ENCODE measurements at regions not wholly inside any gene's neighbourhood (a gene's known extent, or its start where the extent isn't known, plus 50 kb on each side); places are given as distances from the start of the nearest gene placed in this dataset.

DNA sequence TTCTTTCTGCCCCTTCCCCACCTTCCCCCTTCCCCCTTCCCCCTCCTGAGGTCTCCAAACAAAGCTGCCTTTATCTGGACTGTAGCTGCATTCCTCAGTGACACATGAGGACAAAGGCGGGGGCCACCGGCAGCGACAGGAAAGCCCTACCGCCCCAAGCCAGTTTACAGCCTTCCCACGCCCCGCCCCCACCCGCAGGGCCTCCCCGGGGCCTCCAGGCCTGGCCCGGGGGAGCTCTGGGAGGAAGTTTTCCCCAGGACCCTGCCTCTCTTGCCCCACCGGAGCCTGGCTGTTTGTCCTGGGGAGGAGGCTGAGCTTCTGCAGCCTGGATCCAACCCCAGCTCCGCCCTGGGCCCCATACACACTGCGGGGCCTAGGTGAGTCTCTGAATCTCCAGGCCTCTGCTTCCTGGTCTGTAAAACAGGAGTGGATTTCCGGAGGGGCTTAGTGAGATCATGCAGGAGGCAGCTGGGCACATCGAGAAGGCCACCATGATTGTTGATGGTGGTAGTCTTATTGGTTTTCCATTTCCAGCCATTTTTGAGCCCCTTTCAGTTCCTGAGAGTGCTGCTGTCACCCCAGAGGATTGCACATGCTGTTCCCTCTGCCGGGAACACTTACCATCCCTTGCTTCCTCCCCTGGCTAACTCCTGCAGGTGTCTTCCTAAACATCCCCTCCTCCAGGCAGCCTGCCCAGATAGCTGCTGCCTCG is 130.7 kb downstream of the MN1 start:
- peak in 2 of 4 donors; percentile 65 for DNase-seq (ENCODE audit: low read depth in 4 of 4, low spot score in 3 of 4)

DNA sequence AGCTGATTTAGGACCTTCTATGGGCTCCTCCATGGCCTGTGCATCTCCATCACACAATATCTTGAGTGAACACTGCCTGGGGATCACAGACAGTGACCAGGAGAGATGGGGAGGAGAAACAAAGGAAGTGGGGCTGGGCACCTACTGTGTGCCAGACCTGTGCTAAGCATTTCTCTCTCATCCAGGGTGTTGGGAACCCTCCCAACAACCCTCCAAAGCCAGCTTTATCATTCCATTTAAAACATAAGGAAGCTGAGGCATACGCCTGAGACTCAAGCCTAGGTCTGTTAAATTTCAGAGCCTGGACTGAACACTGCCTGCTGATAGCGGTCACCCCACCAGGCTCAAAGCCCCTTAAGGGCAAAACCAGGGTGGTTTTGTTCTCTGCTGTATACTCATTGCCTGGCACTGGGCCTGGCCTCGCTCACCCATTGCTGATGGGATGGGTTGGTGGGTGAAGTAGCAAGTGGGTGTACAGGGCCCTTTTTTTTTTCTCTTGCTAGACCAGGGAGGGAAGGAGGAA is 130.1 kb downstream of the MN1 start:
- no peak for DNase-seq (ENCODE audit: low read depth in 4 of 4, low spot score in 3 of 4)

DNA sequence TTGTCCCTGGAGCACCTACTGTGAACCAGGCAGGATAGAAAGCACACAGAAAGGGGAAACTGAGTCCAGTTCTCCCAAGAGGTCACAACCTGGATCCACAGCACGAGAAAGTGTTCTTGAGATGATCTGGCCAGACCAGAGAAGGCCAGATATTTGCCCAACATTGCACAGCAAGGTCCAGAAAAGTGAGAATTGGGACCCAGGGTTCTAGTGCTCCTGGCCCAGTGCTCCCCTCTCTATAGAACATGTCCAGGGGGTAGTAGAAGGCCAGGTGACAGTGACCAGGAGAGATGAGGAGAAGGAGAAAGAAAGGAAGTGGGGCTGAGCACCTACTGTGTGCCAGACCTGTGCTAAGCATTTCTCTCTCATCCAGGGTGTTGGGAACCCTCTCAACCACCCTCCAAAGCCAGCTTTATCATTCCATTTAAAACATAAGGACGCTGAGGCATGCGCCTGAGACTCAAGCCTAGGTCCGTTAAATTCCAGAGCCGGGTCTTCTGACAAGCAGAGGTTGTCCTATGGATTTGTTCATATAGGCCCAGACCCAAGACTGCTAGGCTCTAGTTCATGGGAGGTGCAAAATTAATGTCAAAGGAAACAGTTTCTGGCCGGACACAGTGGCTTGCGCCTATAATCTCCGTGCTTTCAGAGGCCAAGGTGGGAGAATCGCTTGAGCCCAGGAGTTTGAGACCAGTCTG is 128.7 kb downstream of the MN1 start:
- DNase-seq (ENCODE audit: low read depth in 4 of 4, low spot score in 3 of 4): no peak

DNA sequence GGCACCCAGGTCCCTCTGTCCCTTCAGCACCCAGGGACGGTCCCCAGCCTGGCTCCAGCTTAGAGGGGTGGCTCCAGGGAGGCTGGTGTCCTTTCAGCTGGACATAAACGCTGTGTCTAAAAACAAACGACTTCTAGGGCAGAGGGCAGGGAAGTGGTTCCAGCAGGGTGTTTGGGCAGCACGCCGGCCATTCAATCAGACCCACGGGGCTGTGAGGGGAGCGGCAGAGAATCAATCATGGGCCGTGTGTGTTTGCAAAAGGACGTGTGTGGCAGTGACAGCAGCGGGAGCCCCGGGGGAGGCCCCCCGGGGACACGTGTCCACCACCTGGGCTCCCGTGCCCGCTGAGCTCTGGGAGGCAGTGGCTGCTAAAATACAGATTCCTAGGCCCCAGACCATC is 127.7 kb downstream of the MN1 start:
- no peak for DNase-seq (ENCODE audit: low read depth in 4 of 4, low spot score in 3 of 4)

DNA sequence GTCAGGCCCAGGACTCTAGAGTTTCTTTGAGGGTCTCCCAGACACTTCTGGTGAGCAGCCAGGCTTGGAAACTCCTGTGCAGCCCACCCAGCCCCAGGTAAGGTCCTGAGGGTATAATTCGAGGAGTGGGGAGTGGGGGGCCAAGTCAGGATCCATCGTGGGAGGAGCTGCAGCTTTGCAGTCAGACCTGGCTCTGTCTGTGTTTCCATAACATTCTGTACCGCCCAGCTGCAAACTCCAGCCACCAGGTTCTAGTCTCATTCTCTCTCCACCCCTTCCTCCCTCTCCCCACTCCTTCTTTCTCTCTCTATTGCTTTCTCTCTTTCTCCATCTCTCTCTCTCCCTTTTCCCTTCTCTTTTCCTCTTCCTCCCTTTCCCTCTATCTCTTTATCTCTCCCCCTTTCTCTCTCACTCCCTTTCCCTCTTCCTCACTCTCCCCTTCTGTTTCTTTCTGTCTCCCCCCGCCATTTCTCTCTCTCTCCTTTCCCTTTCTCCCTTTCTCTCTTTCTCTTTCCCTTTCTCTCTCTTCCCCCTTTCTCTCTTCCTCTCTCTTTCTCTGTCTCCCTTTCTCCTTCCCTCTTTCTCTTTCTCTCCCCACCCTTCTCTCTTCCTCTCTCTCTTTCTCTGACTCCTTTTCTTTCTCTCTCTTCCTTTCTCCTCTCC is 127.2 kb downstream of the MN1 start:
- no peak for DNase-seq (ENCODE audit: low read depth in 4 of 4, low spot score in 3 of 4)

DNA sequence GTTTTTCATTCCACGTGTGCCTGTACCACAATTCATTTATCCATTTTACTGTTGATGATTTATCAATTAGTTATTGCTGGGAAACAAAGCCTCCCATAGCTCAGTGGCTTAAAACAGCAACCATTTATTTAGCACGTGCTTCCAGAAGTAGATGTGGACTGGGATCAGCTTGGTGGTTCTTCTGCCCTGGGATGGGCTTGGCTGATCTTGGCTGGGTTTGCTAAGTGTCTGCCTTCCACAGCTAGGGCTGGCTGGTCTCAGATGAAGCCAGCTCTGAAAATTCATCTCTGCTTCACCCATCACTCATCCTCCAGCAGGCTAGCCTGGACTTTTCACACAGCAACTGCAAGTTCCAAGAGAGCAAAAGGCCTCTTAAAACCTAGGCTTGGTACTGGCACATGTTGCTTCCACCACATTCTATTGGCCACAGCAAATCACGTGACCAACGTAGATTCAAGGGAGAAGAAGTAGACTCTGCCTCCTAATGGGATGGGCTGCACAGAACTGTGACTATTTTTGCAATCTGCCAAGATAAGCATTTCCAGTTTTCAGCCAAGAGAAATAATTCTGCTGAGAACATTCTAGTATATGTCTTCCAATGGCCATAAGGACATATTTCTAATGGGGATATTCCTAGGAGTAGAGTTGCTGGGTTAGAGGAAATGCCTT is 124.9 kb downstream of the MN1 start:
- DNase-seq (ENCODE audit: low read depth in 4 of 4, low spot score in 3 of 4): no peak

DNA sequence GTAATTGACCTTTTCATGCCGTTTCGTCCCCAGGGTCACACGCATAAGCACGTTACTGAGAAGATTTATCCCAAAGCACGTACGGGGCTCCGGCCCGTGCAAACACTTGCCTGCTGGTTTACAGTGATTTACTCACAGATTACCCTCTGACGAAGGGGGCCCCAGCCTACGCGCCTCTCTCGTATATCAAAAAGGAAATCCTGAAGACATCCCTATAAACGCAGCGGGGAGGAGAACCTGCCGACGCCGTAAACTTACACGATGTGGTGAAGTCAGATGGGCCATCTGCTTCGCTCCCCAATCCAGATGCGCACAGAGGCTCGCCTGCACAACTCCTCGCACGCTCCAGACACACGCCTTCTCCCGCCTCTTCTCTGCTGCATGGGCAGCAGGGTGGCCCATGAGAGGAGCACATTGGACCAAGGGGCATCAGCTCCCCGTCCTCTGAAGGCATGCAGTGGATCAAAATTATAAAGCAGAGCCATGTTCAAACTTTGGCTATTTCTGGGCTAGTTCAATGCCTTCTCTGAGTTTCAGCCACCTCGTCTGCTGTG is 123.6 kb downstream of the MN1 start:
- peak in 1 of 4 donors; percentile 42 for DNase-seq (ENCODE audit: low read depth in 4 of 4, low spot score in 3 of 4)

DNA sequence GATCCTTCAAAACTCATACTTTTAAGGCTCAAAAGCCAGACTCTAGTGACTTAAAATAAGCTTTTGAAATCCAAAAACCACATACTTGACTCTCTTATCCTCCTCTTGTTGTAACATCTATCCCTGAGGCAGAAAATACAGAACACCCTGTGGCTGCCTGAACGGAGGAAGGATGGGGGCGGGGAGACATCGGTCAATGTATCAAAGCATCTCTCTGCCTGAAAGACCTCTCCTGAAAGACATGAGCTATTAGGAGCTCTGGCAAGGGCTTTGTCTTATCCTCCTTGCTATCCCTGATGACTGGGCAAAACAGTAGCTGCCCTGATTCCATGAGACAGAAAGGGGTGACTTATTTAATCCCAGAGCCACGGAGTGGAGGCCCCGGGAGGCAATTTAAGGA is 122.4 kb downstream of the MN1 start:
- no peak for DNase-seq (ENCODE audit: low read depth in 4 of 4, low spot score in 3 of 4)

DNA sequence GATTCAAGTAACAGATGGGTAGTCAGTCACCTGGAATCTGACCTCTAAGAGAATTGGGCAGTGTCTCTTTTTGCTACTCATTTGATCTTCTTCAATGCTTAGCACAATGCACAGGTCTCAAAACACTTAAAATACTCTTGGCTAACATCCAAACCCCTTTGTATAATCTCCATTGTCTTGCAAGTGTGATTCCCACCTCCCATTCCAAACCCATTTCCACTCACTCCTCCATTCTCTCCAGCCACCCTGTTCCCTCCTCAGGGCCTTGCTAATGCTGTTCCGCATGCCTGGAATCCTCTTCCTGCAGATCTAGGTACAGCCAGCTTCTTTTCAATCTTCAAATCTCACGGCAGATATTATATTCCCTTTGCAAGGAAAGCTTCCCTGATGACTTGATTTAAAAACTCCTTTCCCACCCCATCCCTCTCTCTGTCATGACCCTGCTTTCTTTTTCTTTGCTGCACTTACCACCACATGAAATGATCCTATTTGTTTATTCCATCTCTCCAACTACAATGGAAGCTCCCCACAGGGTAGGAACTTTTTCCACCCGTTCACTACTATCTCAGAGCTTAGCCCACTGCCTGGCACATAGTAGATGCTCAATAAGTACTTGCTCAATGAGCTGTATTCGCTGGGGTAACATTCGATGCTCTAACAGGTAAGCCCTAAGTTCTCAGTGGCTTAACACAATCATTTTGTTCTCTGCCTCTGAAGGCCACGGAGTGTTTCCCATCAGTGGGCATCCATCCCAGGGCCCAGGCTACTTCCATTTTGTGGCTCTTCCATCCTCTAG is 121.7 kb downstream of the MN1 start:
- no peak for DNase-seq (ENCODE audit: low read depth in 4 of 4, low spot score in 3 of 4)

DNA sequence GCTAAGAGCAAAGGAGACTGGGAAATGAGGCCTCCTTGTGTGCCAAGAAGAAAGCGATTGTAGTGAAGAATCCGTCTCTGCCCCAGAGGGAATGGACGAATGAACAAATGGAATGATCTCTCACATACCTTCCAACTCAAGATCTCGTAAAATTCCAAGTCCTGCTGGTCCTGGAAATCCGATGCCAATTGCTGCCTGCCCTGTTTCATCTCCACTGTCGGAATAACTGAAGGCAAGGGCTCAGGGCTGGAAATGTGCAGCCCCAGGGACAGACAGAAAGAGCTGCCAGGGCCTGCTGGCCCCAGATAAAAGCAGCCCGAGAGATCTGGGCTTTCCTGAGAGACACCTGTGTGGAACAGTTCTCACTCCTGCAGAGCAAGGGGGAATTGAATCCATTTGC is 120.9 kb downstream of the MN1 start:
- DNase-seq (ENCODE audit: low read depth in 4 of 4, low spot score in 3 of 4): no peak

DNA sequence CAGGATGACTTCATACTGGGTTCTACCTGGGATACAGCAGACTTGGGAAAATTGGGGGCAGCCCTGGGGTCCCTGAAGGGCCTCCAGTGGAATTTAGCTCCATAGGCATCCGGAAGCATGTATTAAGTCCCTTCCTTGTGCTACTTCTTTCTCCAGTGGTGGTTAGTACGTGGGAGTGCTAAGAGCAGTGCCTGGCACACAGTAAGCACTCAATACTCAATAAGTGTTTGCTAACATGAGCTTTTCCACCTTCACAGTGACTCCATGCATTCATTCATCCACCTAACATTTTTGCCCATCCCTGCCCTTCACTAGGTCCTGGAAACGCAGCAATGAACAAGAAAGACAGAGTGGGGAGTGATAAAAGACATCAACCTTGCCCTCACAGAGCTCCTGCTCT is 120.5 kb downstream of the MN1 start:
- DNase-seq (ENCODE audit: low read depth in 4 of 4, low spot score in 3 of 4): no peak

DNA sequence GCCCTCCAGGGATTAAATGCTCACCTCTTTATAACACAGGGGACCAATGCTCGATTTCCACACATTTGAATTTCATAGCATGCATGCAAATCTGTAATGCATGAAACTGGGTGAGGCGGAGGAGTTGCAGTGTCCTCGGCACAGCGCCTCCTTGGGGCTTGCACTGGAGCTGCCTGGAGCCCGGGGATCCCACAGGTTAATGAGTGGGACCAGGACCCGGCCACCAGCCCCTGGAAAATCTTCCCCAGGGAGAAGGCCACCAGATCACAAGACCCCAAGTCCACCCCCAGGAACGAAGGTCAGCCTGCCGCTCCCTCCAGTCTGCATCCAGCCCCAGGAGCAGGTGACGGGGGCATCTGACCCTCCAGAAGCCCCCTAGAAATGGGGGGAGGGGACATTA is 119.1 kb downstream of the MN1 start:
- DNase-seq (ENCODE audit: low read depth in 4 of 4, low spot score in 3 of 4): no peak

DNA sequence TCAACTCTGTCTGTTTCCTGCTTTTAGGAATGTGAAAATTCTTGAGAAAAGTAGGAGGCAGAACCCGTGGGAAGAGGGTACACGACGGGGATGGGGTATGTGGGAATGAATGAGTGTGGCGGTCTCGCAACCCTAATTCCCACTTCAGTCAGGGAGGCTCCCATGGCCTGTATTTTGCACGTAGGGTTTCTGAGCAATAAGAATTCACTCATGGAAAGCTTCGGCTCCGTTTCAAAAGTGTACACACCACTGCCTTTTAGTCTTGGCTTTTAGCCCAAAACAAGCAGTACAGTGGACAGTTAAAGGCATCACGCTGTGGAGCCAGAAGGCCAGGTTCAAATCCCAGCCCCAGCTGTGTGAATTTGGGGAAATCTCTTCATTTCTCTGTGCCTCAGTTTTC is 116.7 kb downstream of the MN1 start:
- no peak for DNase-seq (ENCODE audit: low read depth in 4 of 4, low spot score in 3 of 4)

DNA sequence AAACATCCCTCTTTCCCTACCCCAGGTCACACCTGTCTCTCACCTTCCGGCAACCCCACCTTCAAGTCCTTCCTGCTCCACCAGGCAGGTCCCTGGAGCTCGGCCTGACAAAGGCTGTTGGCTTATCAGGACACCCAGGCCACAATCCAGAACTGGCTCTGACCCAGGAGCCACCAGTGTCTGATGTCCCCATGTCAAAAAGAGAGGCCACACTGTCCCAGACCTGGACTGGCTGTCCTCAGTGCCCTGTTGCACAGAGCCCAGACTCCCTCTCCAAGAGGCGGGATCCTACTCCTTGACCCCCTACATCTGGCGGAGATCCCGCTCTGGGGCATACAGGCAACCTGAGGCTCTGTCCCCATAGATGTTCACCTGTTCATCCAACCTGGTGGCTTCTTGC is 116.0 kb downstream of the MN1 start:
- DNase-seq (ENCODE audit: low read depth in 4 of 4, low spot score in 3 of 4): no peak

DNA sequence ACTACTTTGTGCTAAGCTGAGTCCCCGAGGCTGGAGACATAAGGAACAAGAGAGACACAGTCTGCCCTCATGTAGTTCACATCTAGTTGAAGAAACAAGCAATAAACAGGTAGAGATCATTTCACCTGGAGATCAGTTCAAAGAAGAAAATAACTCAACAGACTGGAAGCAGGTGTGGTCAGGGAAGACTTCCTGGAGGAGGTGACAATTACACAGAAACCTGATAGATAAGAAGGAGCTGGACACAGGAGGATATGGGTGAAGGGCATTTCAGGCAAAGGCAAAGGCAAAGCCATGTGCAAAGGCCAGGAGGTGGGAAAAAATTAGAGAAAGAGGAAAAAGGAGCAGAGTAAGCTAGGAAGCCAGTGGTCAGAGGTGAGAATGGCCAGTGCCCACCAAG is 115.6 kb downstream of the MN1 start:
- no peak for DNase-seq (ENCODE audit: low read depth in 4 of 4, low spot score in 3 of 4)

DNA sequence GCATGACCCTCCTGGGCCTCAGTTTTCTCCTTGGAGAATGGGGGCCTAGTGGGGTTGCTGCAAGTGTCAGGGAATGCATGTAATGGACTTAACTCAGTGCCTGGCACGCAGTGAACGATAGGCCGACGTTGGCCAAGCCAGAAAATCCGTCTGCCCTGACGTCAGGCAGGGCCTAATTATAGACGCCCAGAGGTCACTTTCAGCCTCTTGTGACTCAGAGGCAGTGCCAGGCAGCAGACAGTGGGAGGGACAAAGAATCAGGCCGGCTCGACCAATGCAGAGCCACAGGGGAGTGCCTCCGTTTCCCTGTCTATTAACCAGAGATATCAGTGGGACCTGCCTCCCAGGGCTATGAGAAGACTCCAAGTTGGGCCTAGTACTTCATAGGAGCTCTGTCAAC is 115.0 kb downstream of the MN1 start:
- no peak for DNase-seq (ENCODE audit: low read depth in 4 of 4, low spot score in 3 of 4)

DNA sequence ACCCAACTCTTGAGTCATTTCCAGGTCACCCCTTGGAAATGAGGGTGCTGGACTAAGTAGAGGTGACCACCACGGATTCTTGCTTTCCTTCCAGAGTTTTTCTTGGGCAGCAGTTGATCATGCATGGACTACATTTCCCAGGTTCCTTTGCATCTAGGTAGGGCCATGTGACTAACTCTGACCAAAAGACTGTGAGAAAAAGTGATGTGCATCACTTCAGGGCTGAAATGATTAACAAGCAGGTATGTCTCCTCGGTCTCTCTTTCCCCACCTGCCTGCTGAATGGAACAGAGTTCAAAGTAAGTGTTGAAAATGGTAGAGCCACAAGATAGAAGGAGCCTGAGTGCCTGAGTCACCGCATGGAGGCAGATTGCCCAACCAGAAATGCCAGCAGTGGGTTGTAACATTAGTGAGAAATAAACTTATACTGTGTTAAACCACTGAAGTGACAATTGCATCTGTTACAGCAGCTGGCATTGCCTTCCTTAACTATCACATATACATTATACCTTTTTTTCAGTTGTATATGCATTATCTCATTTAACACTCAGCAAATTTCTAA is 113.5 kb downstream of the MN1 start:
- DNase-seq (ENCODE audit: low read depth in 4 of 4, low spot score in 3 of 4): no peak

DNA sequence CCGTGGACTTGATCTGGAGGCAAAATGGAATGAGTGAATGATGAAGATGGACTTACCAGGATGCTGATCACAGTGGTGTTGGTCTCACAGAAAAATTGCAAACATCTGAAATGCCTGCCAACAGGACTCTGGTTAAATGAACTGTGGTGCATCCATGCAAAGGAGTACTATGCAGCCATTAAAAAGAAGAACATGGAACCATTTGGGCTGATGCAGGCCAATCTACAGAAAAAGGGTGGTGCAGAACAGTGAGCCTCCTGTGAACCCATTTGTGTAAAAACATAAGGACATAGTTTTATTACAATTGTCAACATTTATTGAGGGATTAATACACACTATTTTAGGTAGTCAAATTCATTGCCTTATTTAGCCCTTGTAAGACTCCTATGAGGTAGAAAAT is 111.9 kb downstream of the MN1 start:
- no peak for DNase-seq (ENCODE audit: low read depth in 4 of 4, low spot score in 3 of 4)

DNA sequence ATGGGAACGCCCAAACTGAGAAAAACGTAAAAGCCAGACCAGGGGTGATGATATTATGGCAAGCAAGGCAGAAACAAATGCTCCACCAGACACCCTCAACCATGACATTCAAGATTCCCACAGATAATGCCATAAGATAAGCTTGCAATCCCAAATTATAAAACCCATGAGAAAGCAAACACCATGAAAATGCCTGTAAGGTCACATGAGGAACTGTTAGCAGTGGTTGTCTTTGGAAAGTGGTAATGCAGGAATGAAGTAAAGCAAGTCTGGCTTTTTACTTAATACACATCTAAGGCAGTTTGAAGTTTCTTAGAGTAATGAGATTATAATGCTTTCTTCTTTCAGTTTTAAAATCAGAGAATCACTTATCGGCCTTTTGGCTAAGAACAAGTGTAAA is 111.0 kb downstream of the MN1 start:
- DNase-seq (ENCODE audit: low read depth in 4 of 4, low spot score in 3 of 4): no peak

DNA sequence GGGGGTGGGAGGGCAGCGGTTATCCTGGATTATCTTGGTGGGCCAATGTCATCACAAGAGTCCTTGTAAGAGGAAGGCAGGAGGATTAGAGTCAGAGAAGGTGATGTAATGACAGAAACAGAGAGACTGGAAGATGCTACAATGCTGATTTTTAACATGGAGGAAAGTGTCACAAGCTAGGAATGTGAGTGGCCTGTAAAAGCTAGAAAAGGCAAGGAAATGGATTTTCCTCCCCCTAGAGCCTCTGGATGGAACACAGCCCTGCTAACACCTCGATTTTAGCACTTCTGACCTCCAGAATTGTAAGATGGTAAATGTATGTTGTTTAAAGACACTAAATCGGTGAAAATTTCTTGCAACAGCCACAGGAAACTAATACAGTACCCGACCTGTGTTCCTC is 109.3 kb downstream of the MN1 start:
- DNase-seq (ENCODE audit: low read depth in 4 of 4, low spot score in 3 of 4): no peak

Measured in left renal pelvis (tissue), 4 donors.